Left ventricle myocardium inferior (tissue), 1 donor: ENCODE measurements at regions not wholly inside any gene's neighbourhood (a gene's known extent, or its start where the extent isn't known, plus 50 kb on each side); places are given as distances from the start of the nearest gene placed in this dataset.

ENCODE experiments used
- DNase-seq: peaks from one replicate; pipeline ENCODE4 v3.0.0-alpha.2; 2020
- H3K27ac ChIP-seq: fragments of 200-600 bp; replicated peaks from 2 replicates; pipeline ENCODE4 v1.8.0; 2021
- H3K27me3 ChIP-seq: fragments of 200-600 bp; 2 replicates; pipeline ENCODE4 v1.8.0; 2021; ENCODE audit warnings: low read depth
- H3K36me3 ChIP-seq: fragments of 200-600 bp; 2 replicates; pipeline ENCODE4 v1.8.0; 2021
- H3K4me1 ChIP-seq: fragments of 200-600 bp; 2 replicates; pipeline ENCODE4 v1.8.0; 2021
- H3K4me3 ChIP-seq: fragments of 200-600 bp; 2 replicates; pipeline ENCODE4 v1.8.0; 2021; ENCODE audit warnings: mild to moderate bottlenecking, moderate library complexity
- H3K9me3 ChIP-seq: fragments of 200-600 bp; replicated peaks from 2 replicates; pipeline ENCODE4 v1.8.0; 2021
- intact Hi-C: fragments of 100-400 bp; cut with micrococcal nuclease; formaldehyde crosslinking; loops from one replicate; pipeline ENCODE4 v1.11.0; 2022
- TF ChIP-seq, protein P1 (sequence below): fragments of 200-600 bp; IDR thresholded peaks from 2 replicates; pipeline ENCODE4 v1.8.0; 2021; ENCODE audit warnings: antibody characterized with exemption, mild to moderate bottlenecking, borderline replicate concordance
- donor health status: DM: no; HTN: yes; CAD: no; lungs with severe emphysema.

DNA sequence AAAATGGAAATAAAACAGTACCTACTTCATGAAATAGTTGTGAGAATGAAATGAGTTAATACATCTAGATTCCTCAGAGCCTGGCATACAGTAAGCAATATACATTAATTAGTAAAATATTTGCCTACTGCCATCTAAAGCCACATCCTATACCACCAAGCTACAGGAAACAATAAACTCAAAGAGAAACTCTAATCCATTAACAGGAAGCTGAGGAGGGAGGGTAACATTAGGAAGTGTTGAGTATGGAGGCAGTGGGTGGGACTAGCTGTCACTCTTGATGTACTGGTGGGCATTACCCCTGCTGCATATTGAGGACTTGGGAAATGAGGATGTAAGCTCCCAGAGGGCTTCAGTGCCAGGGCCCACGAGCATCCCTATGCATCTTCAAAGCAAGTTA, 396.5 kb downstream of the TNS1 start:
- TF ChIP-seq, protein P1, sequence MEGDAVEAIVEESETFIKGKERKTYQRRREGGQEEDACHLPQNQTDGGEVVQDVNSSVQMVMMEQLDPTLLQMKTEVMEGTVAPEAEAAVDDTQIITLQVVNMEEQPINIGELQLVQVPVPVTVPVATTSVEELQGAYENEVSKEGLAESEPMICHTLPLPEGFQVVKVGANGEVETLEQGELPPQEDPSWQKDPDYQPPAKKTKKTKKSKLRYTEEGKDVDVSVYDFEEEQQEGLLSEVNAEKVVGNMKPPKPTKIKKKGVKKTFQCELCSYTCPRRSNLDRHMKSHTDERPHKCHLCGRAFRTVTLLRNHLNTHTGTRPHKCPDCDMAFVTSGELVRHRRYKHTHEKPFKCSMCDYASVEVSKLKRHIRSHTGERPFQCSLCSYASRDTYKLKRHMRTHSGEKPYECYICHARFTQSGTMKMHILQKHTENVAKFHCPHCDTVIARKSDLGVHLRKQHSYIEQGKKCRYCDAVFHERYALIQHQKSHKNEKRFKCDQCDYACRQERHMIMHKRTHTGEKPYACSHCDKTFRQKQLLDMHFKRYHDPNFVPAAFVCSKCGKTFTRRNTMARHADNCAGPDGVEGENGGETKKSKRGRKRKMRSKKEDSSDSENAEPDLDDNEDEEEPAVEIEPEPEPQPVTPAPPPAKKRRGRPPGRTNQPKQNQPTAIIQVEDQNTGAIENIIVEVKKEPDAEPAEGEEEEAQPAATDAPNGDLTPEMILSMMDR = no peak
- Histone ChIP-seq H3K4me1 (peaks cover 25% of the 10 kb centered on the region), H3K27ac (no peak overlapping the region), H3K4me3 (no peak overlapping the region), H3K9me3 (no peaks in the 10 kb centered on the region), H3K36me3 (no peaks in the 10 kb centered on the region), H3K27me3 (no peaks in the 10 kb centered on the region)
- no peak for DNase-seq
- intact Hi-C loops = no loop called here

- intact Hi-C loops = no loop called here
- H3K4me3 ChIP-seq = peak overlapping the region; percentile 7
- peak overlapping the region; percentile 65 for H3K27ac ChIP-seq
Measured at GRCh38 chr2:217604527-217605194, 398.1 kb downstream of the TNS1 start.

DNA sequence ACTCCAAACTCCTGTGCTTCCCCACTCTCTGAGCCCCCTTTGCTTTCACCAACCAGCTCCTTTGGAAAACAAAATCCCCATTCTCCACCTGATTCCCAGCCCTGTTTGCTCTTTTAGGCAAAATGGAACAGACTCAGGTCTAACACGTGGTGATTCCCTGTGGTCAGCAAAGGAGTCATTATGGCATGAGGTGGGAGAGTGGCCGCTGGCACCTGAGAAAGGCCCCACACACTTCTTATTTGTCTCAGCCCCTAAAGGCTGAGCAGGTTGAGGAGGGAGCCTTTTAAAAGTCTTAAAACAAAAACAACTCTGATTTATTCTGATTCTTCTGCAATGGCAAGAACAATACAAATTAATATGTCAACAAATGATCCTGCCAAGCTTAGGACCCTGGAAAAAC, 401.2 kb downstream of the TNS1 start:
- Histone ChIP-seq H3K36me3 (no peaks in the 10 kb centered on the region), H3K9me3 (no peaks in the 10 kb centered on the region), H3K4me3 (no peak overlapping the region), H3K4me1 (peaks cover 22% of the 10 kb centered on the region), H3K27ac (no peak overlapping the region), H3K27me3 (no peaks in the 10 kb centered on the region)
- DNase-seq = no peak
- intact Hi-C loops = no loop called here
- TF ChIP-seq, protein P1 = no peak

More at GRCh38 chr2:217604527-217605194, 398.1 kb downstream of the TNS1 start:
- Histone ChIP-seq H3K27me3 (no peaks in the 10 kb centered on the region), H3K36me3 (no peaks in the 10 kb centered on the region), H3K4me1 (peaks cover 25% of the 10 kb centered on the region), H3K9me3 (no peaks in the 10 kb centered on the region)
- DNase-seq = peak; percentile 38
- TF ChIP-seq, protein P1 = no peak

DNA sequence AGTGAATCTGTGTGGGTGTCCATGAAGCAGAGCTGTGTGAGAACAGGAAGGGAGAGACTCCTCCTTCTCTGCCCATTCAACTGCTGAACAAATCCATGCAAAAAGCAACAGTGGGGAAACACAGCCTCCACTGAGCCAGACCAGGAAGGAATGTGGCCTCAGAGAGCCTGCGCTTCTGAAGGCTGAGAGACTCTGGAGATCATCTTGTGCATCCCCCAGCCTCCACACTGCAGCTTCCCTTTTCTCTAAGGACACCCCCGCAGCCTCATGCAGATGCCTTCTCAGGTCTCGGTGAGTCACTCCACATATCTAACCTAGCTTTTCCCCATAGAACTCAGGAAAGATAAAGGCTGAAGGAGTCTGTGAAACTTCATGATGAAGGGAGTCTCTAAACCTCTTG, 402.9 kb downstream of the TNS1 start:
- H3K4me1 ChIP-seq = peaks cover 12% of the 10 kb centered on the region
- H3K27me3 ChIP-seq = no peaks in the 10 kb centered on the region
- no peak overlapping the region for H3K4me3 ChIP-seq
- intact Hi-C loops = no loop called here
- H3K27ac ChIP-seq = no peak overlapping the region
- H3K9me3 ChIP-seq = no peaks in the 10 kb centered on the region
- TF ChIP-seq, protein P1 = no peak
- H3K36me3 ChIP-seq = no peaks in the 10 kb centered on the region
- no peak for DNase-seq

- Histone ChIP-seq H3K27ac (no peak overlapping the region), H3K36me3 (no peaks in the 10 kb centered on the region), H3K27me3 (no peaks in the 10 kb centered on the region), H3K4me1 (no peaks in the 10 kb centered on the region), H3K9me3 (no peaks in the 10 kb centered on the region), H3K4me3 (no peak overlapping the region)
- no peak for DNase-seq
- TF ChIP-seq, protein P1 = no peak
- intact Hi-C loops = no loop called here
Measured at GRCh38 chr2:217597681-217598080, 405.1 kb downstream of the TNS1 start.
